Stromal cell of bone marrow (primary cell): ENCODE measurements at regions not wholly inside any gene's neighbourhood (a gene's known extent, or its start where the extent isn't known, plus 50 kb on each side); places are given as distances from the start of the nearest gene placed in this dataset.
A peak's percentile ranks its signal among the peaks of the same experiment; 100 is the strongest.

Experiments used
- DNase-seq: peaks from one replicate; pipeline ENCODE4 v3.0.0-alpha.2; 2012; ENCODE audit warnings: low read depth

GRCh38 chr11:70796648-70797227 is 398.4 kb downstream of the CTTN start:
- no peak for DNase-seq

- DNase-seq, result no peak
Measured at GRCh38 chr11:70798296-70798695, 400.0 kb downstream of the CTTN start.

GRCh38 chr11:70799386-70799785 is 401.1 kb downstream of the CTTN start:
- peak; percentile 57 for DNase-seq

- DNase-seq, result no peak
Measured at GRCh38 chr11:70802185-70802584, 403.9 kb downstream of the CTTN start.

GRCh38 chr11:70804139-70804837 is 406.0 kb downstream of the CTTN start:
- no peak for DNase-seq

GRCh38 chr11:70805243-70805642 is 406.9 kb downstream of the CTTN start:
- DNase-seq, result no peak

GRCh38 chr11:70805971-70806370 is 407.6 kb downstream of the CTTN start:
- DNase-seq, result no peak

GRCh38 chr11:70806461-70807194 is 408.3 kb downstream of the CTTN start:
- DNase-seq, result no peak

- DNase-seq, result no peak
Measured at GRCh38 chr11:70807195-70807543, 408.8 kb downstream of the CTTN start.

GRCh38 chr11:70808686-70809375 is 410.5 kb downstream of the CTTN start:
- no peak for DNase-seq

GRCh38 chr11:70810133-70810532 is 411.8 kb downstream of the CTTN start:
- DNase-seq, result no peak

GRCh38 chr11:70810681-70811080 is 412.4 kb downstream of the CTTN start:
- no peak for DNase-seq

GRCh38 chr11:70811483-70811882 is 413.2 kb downstream of the CTTN start:
- DNase-seq, result no peak

- no peak for DNase-seq
Measured at GRCh38 chr11:70811915-70812314, 413.6 kb downstream of the CTTN start.

- no peak for DNase-seq
Measured at GRCh38 chr11:70812472-70812871, 414.1 kb downstream of the CTTN start.

- no peak for DNase-seq
Measured at GRCh38 chr11:70813651-70814050, 415.3 kb downstream of the CTTN start.

GRCh38 chr11:70815485-70815832 is 417.1 kb downstream of the CTTN start:
- DNase-seq, result no peak

GRCh38 chr11:70816156-70816678 is 417.9 kb downstream of the CTTN start:
- no peak for DNase-seq

- no peak for DNase-seq
Measured at GRCh38 chr11:70818351-70818750, 420.0 kb downstream of the CTTN start.

- DNase-seq, result no peak
Measured at GRCh38 chr11:70819022-70819421, 420.7 kb downstream of the CTTN start.

GRCh38 chr11:70820311-70820710 is 422.0 kb downstream of the CTTN start:
- no peak for DNase-seq

GRCh38 chr11:70820712-70821111 is 422.4 kb downstream of the CTTN start:
- no peak for DNase-seq

GRCh38 chr11:70823771-70824170 is 425.4 kb downstream of the CTTN start:
- DNase-seq, result no peak
